GM20000 (cell line): ENCODE measurements at regions not wholly inside any gene's neighbourhood (a gene's known extent, or its start where the extent isn't known, plus 50 kb on each side); places are given as distances from the start of the nearest gene placed in this dataset.

Experiments
- DNase-seq: peaks from one replicate; pipeline ENCODE4 v3.0.0; 2012; ENCODE audit warnings: low spot score
- TF ChIP-seq, protein P1 (sequence below): IDR thresholded peaks from 2 replicates; pipeline ENCODE4 v1.5.1; 2012; ENCODE audit warnings: mild to moderate bottlenecking, control low read depth; ENCODE audit errors: extremely low read depth, missing control alignments

DNA sequence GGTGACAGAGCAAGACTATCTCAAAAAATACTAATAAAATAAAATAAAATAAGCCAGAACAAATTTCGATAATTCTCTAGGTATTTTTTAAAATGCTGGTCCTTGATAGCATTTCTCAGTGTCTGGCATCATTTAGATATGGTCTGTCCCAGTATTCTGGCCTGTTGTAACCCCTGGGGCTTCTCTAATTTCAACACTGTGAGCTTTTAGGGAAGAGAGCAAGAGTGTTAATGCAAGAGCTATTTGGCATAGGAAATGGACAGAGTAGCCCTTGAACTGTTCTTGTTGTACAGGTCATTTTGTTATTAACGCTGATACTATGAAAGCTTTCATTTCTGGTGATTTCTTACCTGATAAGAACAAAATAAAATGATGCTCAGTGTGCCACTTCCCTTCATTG lies 112.2 kb upstream of the ZNF608 start:
- DNase-seq, result no peak
- TF ChIP-seq, protein P1, sequence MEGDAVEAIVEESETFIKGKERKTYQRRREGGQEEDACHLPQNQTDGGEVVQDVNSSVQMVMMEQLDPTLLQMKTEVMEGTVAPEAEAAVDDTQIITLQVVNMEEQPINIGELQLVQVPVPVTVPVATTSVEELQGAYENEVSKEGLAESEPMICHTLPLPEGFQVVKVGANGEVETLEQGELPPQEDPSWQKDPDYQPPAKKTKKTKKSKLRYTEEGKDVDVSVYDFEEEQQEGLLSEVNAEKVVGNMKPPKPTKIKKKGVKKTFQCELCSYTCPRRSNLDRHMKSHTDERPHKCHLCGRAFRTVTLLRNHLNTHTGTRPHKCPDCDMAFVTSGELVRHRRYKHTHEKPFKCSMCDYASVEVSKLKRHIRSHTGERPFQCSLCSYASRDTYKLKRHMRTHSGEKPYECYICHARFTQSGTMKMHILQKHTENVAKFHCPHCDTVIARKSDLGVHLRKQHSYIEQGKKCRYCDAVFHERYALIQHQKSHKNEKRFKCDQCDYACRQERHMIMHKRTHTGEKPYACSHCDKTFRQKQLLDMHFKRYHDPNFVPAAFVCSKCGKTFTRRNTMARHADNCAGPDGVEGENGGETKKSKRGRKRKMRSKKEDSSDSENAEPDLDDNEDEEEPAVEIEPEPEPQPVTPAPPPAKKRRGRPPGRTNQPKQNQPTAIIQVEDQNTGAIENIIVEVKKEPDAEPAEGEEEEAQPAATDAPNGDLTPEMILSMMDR, result no peak

DNA sequence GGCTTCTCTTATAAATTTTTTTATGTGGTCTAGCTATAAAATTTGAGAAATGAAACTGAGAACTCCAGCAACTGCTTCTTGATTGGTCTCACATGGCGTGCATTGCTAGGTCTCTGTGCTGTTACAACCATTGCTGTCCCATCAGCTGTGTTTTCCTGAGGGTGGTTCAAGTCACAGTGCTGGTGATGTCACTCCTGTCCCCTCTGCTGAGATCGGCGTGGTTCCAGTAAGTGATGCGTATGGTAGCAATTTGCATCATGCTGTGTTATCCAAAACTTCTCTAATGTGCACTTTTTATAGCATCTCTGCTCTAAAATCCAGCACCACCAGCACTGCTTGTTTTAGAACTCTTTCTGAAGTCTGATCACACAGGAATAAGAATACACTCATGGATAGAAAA lies 112.6 kb upstream of the ZNF608 start:
- DNase-seq, result no peak
- TF ChIP-seq, protein P1, result no peak

DNA sequence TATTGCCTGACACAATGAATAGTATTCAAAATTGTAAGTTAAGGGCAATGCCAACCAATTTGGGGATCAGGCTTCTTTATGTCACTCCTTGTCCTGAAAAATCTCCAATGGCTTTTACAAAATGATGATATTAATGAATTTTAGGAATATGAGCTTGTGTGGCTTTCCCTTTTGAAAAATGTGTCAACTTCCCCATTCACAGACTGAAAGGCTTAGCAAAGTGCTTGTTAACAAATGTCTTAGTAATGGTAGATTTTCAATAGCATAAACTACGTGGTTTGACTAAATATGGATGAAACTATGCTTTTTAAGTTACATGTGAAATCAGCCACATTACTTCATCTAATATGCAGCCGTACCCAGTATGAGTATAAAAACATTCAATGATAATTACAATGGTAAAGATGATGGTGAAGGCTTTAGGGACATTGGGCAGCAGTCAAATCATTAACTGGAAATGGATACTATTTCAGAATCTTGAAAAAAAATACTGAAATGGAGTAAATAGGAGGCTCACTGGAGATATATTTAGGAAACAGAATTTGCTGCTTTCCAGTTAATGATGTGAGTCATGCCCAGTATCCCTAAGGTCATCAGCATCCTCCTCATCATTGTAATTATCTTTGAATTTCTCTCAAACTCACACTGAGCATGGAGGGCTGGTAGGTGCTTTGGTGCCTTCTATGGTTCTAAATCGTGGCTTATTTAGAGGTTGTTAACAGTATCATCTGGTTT lies 113.3 kb upstream of the ZNF608 start:
- DNase-seq, result no peak
- TF ChIP-seq, protein P1, result no peak

DNA sequence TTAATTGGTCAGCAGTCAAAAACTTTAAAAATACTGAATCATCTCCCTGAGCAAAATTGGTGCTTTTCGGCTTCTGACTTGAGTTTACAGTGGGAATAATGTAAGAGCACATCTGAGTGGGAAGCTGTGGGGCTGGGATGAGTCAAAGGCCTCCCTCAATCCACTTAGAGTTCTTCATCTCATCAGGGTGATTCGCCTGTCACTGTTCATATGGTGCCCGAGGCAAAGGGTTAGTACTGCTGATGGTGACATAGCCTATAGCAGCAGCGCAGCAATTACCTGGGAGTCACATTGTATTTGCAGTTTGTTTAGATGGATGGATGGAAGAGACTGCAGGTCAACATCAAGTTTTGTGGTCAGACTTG lies 113.8 kb upstream of the ZNF608 start:
- no peak for DNase-seq

DNA sequence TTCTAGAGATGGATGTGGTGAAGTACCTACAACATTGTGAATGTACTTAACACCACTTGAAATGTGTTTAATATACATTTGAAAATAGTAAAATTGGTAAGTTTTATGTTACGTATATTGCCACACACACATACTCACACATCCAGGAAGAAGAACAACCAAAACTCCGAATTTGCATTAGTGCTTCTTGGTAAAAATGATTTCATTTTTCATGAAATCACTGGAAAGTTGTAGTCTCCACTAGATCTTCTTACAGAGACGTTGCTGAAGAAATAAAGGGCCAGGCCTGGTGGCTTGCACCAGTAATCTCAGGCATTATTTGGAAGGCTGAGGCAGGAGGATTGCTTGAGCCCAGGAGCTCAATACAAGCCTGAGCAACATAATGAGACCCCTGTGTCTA lies 118.6 kb upstream of the ZNF608 start:
- TF ChIP-seq, protein P1, result no peak
- no peak for DNase-seq

More for the DNA sequence above, 113.8 kb upstream of the ZNF608 start:
- TF ChIP-seq, protein P1, result no peak

DNA sequence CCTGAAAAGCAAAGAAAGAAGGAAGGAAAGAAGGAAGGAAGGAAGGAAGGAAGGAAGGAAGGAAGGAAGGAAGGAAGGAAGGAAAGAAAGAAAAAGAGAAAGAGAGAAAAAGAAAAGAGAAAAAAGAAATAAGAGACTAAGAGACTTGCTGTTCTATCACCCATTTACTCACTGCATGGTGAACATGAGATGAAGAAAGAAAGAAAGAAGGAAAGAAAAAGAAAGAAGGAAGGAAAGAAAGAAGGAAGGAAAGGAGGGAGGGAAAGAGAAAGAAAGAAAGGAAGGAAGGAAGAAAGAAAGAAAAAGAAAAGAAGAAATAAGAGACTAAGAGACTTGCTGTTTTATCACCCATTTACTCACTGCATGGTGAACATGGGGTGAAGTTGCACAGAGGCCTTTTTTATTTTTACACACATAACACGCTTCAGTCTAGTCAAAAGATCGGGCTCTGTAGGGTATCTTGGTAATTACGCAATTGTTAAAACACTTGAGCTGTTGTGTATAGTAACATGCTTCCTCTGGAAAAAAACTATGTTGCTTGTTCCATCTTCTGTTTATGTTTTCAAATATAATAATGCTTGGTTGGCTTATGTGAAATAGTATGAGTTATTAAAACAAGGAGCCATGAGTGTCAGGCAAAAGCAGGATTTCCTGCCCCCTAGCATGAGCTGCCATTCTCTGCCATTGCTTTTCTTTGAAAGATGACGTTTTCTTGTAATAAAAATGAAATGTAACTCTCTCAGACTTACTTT lies 119.3 kb upstream of the ZNF608 start:
- TF ChIP-seq, protein P1, result no peak
- DNase-seq, result no peak

DNA sequence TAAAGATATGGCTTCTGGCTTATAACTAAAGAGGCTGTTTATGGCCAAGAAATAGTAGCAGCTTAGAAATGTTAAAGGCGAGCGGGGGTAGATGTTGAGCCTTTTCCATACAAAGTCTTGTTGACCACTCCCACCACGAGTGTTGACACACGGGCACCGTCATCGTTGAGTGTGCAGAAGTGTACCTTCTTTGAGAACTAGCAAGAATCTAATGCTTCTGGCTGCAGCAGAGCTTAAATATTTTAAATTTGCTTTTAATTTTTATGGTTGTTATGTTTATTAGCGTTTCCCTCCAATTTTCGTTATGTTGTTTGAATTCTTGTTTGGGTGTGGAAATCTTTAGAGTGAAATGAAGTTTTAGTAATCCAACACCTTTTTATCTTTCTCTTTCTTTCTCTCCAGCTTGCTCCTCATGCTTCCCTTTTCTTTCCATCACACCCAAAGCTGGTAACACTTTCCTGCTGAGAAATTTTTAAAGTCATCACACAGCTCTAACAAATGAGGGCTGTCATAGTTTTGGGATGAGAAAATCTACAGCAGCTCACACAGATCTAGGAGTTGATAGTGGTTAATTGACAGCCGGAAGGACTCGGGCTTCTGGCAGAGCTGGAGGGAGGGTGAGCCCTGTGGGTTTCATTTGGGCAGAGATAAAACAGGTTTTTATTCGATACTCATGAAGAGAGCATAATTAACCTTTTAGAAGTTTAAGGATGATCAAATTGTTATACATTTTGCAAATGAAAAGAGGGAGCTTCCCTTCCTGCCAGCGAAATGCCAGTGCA lies 120.1 kb upstream of the ZNF608 start:
- DNase-seq, result no peak
- TF ChIP-seq, protein P1, result no peak
